HEK293 (cell line): ENCODE measurements at regions not wholly inside any gene's neighbourhood (a gene's known extent, or its start where the extent isn't known, plus 50 kb on each side); places are given as distances from the start of the nearest gene placed in this dataset.

Source experiments
- CTCF ChIA-PET: fragments of 350-600 bp; formaldehyde crosslinking; extraction: SDS; loops from one replicate; lab custom pipeline; 2021; ENCODE audit warnings: antibody characterized with exemption; lab: Yijun Ruan, JAX
- POLR2A ChIA-PET: fragments of 300-600 bp; formaldehyde crosslinking; extraction: SDS; loops from one replicate; lab custom pipeline; 2020; ENCODE audit warnings: antibody characterized with exemption, inconsistent platforms; lab: Yijun Ruan, JAX
- H3K27ac ChIP-seq: fragments of 200-500 bp; sonication (Bioruptor generic); 2 replicates; pipeline ENCODE4 v1.5.1; 2014; ENCODE audit warnings: low read depth, low read length, control low read depth, inconsistent platforms; ENCODE audit errors: extremely low read depth
- H3K36me3 ChIP-seq, 2 experiments: fragments of 200-500 bp in 1 of 2; sonication (Bioruptor generic) in 1 of 2; 1 replicate in 1 of 2; 2 replicates in 1 of 2; pipeline ENCODE4 v1.5.1; 2014 to 2017; ENCODE audit warnings: inconsistent platforms in 2 of 2, low read length in 2 of 2; ENCODE audit not compliant: control insufficient read depth in 2 of 2, insufficient read depth in 1 of 2
- H3K4me1 ChIP-seq: fragments of 200-500 bp; sonication (Bioruptor generic); 2 replicates; pipeline ENCODE4 v1.5.1; 2014; ENCODE audit warnings: mild to moderate bottlenecking, low read length, inconsistent platforms; ENCODE audit not compliant: control insufficient read depth, insufficient read depth
- H3K4me3 ChIP-seq: 2 replicates; pipeline ENCODE4 v1.5.1; 2011; ENCODE audit warnings: low read depth, mild to moderate bottlenecking, control low read depth, low read length, moderate library complexity
- H3K9me3 ChIP-seq: fragments of 200-500 bp; sonication (Bioruptor generic); 2 replicates; pipeline ENCODE4 v1.5.1; 2014; ENCODE audit warnings: low read depth, low read length, inconsistent platforms; ENCODE audit not compliant: control insufficient read depth, insufficient read depth
- FEZF1 ChIP-seq: fragments of 450-650 bp; formaldehyde crosslinking; IDR thresholded peaks from 2 replicates; pipeline ENCODE4 v1.5.1; 2016; ENCODE audit warnings: missing biosample characterization, missing genetic modification characterization
- HOXD13 ChIP-seq: sonication (generic); formaldehyde crosslinking; IDR thresholded peaks from 2 replicates; pipeline ENCODE4 v1.8.0; 2022; ENCODE audit warnings: missing genetic modification reagents, borderline replicate concordance
- KLF9 ChIP-seq: fragments of 450-650 bp; formaldehyde crosslinking; IDR thresholded peaks from 2 replicates; pipeline ENCODE4 v1.5.1; 2016; ENCODE audit warnings: missing biosample characterization, missing genetic modification characterization, low read depth
- PRDM1 ChIP-seq: fragments of 450-650 bp; formaldehyde crosslinking; IDR thresholded peaks from 2 replicates; pipeline ENCODE4; 2016; ENCODE audit warnings: missing biosample characterization, missing genetic modification characterization
- SCRT1 ChIP-seq: fragments of 450-650 bp; formaldehyde crosslinking; IDR thresholded peaks from 2 replicates; pipeline ENCODE4 v1.5.1; 2016; ENCODE audit warnings: missing biosample characterization, missing genetic modification characterization, borderline replicate concordance
- SCRT2 ChIP-seq: fragments of 450-650 bp; formaldehyde crosslinking; IDR thresholded peaks from 2 replicates; pipeline ENCODE4 v1.5.1; 2016; ENCODE audit warnings: missing biosample characterization, missing genetic modification characterization
- ZNF146 ChIP-seq: fragments of 450-650 bp; formaldehyde crosslinking; IDR thresholded peaks from 2 replicates; pipeline ENCODE4 v1.5.1; 2016; ENCODE audit warnings: missing biosample characterization, missing genetic modification characterization
- ZNF169 ChIP-seq: fragments of 450-650 bp; formaldehyde crosslinking; IDR thresholded peaks from 2 replicates; pipeline ENCODE4 v1.5.1; 2016; ENCODE audit warnings: missing biosample characterization, missing genetic modification characterization
- ZNF174 ChIP-seq: fragments of 450-650 bp; formaldehyde crosslinking; IDR thresholded peaks from 2 replicates; pipeline ENCODE4 v1.5.0; 2017; ENCODE audit warnings: missing biosample characterization, mild to moderate bottlenecking, missing genetic modification characterization
- ZNF175 ChIP-seq: fragments of 450-650 bp; formaldehyde crosslinking; IDR thresholded peaks from 2 replicates; pipeline ENCODE4 v1.5.1; 2016; ENCODE audit warnings: missing biosample characterization, missing genetic modification characterization
- ZNF274 ChIP-seq, 2 experiments: fragments of 200-500 bp in 1 of 2; fragments of 450-650 bp in 1 of 2; sonication (Bioruptor generic) in 1 of 2; formaldehyde crosslinking in 1 of 2; IDR thresholded peaks; 2 replicates each; pipeline versions ENCODE4 v1.5.1 to v1.6.1; 2014 to 2016; ENCODE audit warnings: borderline replicate concordance in 1 of 2, inconsistent platforms in 1 of 2, low read length in 1 of 2, missing biosample characterization in 1 of 2, missing genetic modification characterization in 1 of 2
- ZNF501 ChIP-seq: fragments of 450-650 bp; formaldehyde crosslinking; IDR thresholded peaks from 2 replicates; pipeline ENCODE4 v1.5.1; 2016; ENCODE audit warnings: missing biosample characterization, missing genetic modification characterization
- ZNF654 ChIP-seq: fragments of 450-650 bp; formaldehyde crosslinking; IDR thresholded peaks from 2 replicates; pipeline ENCODE4 v1.5.1; 2016; ENCODE audit warnings: low read depth, missing biosample characterization, missing genetic modification characterization
- ZNF843 ChIP-seq: fragments of 450-650 bp; formaldehyde crosslinking; IDR thresholded peaks from 2 replicates; pipeline ENCODE4 v1.5.1; 2016; ENCODE audit warnings: missing biosample characterization, missing genetic modification characterization
- TF ChIP-seq, protein P1 (sequence below): fragments of 450-650 bp; formaldehyde crosslinking; IDR thresholded peaks from 2 replicates; pipeline ENCODE4 v1.5.1; 2016; ENCODE audit warnings: missing biosample characterization, missing genetic modification characterization
- TF ChIP-seq, protein P2 (sequence below): fragments of 450-650 bp; formaldehyde crosslinking; IDR thresholded peaks from 2 replicates; pipeline ENCODE4 v1.5.1; 2016; ENCODE audit warnings: missing biosample characterization, missing genetic modification characterization
- TF ChIP-seq, protein P3 (sequence below): fragments of 450-650 bp; formaldehyde crosslinking; IDR thresholded peaks from 2 replicates; pipeline ENCODE4 v1.5.1; 2016; ENCODE audit warnings: missing biosample characterization, missing genetic modification characterization

GRCh38 chr5:28488752-28489151, 1450.4 kb upstream of the CDH9 start:
- TF ChIP-seq PRDM1 (tag by site-specific recombination) (no peak), ZNF174 (tag by site-specific recombination) (no peak), SCRT1 (peak; percentile 78), KLF9 (tag by site-specific recombination) (no peak), SCRT2 (tag by site-specific recombination) (peak; percentile 95), ZNF501 (tag by site-specific recombination) (no peak), ZNF175 (tag by site-specific recombination) (no peak), HOXD13 (CRISPR knock-in tag) (no peak)
- TF ChIP-seq, protein P1, sequence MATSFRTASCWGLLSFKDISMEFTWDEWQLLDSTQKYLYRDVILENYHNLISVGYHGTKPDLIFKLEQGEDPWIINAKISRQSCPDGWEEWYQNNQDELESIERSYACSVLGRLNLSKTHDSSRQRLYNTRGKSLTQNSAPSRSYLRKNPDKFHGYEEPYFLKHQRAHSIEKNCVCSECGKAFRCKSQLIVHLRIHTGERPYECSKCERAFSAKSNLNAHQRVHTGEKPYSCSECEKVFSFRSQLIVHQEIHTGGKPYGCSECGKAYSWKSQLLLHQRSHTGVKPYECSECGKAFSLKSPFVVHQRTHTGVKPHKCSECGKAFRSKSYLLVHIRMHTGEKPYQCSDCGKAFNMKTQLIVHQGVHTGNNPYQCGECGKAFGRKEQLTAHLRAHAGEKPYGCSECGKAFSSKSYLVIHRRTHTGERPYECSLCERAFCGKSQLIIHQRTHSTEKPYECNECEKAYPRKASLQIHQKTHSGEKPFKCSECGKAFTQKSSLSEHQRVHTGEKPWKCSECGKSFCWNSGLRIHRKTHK (tag by site-specific recombination): no peak
- ChIA-PET CTCF (no interaction called here), POLR2A (no interaction called here)
- Histone ChIP-seq H3K27ac (no peak overlapping the region), H3K36me3 (no peaks in the 10 kb centered on the region), H3K4me1 (no peaks in the 10 kb centered on the region), H3K9me3 (no peaks in the 10 kb centered on the region), H3K4me3 (no peak overlapping the region)

DNA sequence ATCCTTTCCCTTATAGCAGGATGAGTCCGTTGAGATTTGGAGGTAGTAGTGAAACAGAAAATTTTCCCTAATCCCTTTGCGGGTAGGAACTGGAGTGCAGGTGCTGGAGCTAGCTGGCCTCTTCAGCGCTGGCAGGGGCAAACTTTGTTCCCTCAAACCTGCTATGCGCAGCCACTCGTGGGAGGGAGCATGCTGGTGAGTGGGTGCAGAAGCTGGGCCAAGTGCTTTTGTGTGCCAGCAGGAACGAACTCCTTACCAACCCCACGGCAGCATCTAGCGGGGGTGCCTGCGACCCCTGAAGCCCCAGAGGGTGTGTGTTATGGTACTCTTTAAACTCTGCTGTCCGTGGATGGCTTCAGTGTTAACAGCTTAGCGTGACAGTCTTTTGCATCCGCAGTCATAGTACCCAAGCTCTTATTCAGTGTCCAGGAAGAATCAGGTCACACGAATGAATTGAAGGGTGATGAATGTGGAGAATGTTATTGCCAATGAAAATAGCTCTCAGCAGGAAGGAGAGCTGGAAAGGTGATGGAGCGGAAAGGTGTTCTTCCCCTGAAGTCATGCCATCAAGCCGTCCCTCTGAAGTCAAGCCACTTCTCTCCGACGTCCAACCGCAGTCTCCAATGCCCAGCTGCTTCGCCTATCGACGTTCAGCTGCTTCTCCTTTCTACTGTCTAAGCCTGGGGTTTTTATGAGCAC, 1445.1 kb upstream of the CDH9 start:
- no peak for TF ChIP-seq ZNF843
- TF ChIP-seq, all 188 proteins: peak for 0
- H3K27ac ChIP-seq: no peak overlapping the region
- no peaks in the 10 kb centered on the region for H3K9me3 ChIP-seq
- POLR2A ChIA-PET: no interaction called here
- H3K4me3 ChIP-seq: no peak overlapping the region
- H3K4me1 ChIP-seq: no peaks in the 10 kb centered on the region
- CTCF ChIA-PET: interaction anchor here (0.6 to 0.8 kb wide), 2 partner anchors 8 to 649 kb away, joined by 3 read pairs; no protein-coding TSS in a partner anchor
- H3K36me3 ChIP-seq: no peaks in the 10 kb centered on the region

GRCh38 chr5:28473531-28474107, 1435.2 kb upstream of the CDH9 start:
- no peak for TF ChIP-seq ZNF169
- TF ChIP-seq ZNF654 (tag by site-specific recombination): peak; percentile 13
- TF ChIP-seq, protein P2, sequence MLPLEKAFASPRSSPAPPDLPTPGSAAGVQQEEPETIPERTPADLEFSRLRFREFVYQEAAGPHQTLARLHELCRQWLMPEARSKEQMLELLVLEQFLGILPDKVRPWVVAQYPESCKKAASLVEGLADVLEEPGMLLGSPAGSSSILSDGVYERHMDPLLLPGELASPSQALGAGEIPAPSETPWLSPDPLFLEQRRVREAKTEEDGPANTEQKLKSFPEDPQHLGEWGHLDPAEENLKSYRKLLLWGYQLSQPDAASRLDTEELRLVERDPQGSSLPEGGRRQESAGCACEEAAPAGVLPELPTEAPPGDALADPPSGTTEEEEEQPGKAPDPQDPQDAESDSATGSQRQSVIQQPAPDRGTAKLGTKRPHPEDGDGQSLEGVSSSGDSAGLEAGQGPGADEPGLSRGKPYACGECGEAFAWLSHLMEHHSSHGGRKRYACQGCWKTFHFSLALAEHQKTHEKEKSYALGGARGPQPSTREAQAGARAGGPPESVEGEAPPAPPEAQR: no peak
- no peak for TF ChIP-seq ZNF175 (tag by site-specific recombination)
- no peak for TF ChIP-seq ZNF146 (tag by site-specific recombination)
- no peak for TF ChIP-seq FEZF1 (tag by site-specific recombination)
- TF ChIP-seq ZNF274 (IDR thresholded peaks at IDR 0.05; ENCODE audit: low read length): no peak
- no peak for TF ChIP-seq ZNF274 (tag by site-specific recombination; IDR thresholded peaks at IDR 0.05; ENCODE audit: borderline replicate concordance)
- TF ChIP-seq, protein P3, sequence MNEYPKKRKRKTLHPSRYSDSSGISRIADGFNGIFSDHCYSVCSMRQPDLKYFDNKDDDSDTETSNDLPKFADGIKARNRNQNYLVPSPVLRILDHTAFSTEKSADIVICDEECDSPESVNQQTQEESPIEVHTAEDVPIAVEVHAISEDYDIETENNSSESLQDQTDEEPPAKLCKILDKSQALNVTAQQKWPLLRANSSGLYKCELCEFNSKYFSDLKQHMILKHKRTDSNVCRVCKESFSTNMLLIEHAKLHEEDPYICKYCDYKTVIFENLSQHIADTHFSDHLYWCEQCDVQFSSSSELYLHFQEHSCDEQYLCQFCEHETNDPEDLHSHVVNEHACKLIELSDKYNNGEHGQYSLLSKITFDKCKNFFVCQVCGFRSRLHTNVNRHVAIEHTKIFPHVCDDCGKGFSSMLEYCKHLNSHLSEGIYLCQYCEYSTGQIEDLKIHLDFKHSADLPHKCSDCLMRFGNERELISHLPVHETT (tag by site-specific recombination): no peak
- no peak overlapping the region for H3K4me3 ChIP-seq
- no peaks in the 10 kb centered on the region for H3K4me1 ChIP-seq
- H3K9me3 ChIP-seq: no peaks in the 10 kb centered on the region
- no peak overlapping the region for H3K27ac ChIP-seq
- no peaks in the 10 kb centered on the region for H3K36me3 ChIP-seq
- ChIA-PET POLR2A (no interaction called here), CTCF (interaction anchor here (0.5 to 3.1 kb wide), 28 partner anchors 11 to 292 kb away, joined by 3 to 22 read pairs (median 4); no protein-coding TSS in a partner anchor)
